SIG-M5 treated with dmso at 0.1 percent for 504 hours (cell line): ENCODE measurements at regions not wholly inside any gene's neighbourhood (a gene's known extent, or its start where the extent isn't known, plus 50 kb on each side); places are given as distances from the start of the nearest gene placed in this dataset.

ENCODE experiments used
- DNase-seq: peaks from one replicate; lab custom pipeline; 2025; ENCODE audit not compliant: unreplicated experiment; lab: John Stamatoyannopoulos, UW

- DNase-seq, result no peak
These were observed 74.4 kb upstream of the SCN7A start for GRCh38 chr2:166568409-166568808.

GRCh38 chr2:166565501-166565900 is 71.5 kb upstream of the SCN7A start:
- DNase-seq, result no peak

- DNase-seq, result no peak
These were observed 69.8 kb upstream of the SCN7A start for GRCh38 chr2:166563894-166564293.

- no peak for DNase-seq
These were observed 66.0 kb upstream of the SCN7A start for GRCh38 chr2:166560022-166560421.

- DNase-seq, result no peak
These were observed 56.9 kb upstream of the SCN7A start for GRCh38 chr2:166550923-166551322.

- DNase-seq, result no peak
These were observed 51.4 kb upstream of the SCN7A start for GRCh38 chr2:166545473-166545872.
